GM21423 (cell line): ENCODE measurements at regions not wholly inside any gene's neighbourhood (a gene's known extent, or its start where the extent isn't known, plus 50 kb on each side); places are given as distances from the start of the nearest gene placed in this dataset.

ENCODE experiments used
- ATAC-seq: cut with Tn5 transposase; IDR thresholded peaks from one replicate; pipeline ENCODE4 v1.9.1; 2021; ENCODE audit warnings: mild to moderate bottlenecking, moderate library complexity; ENCODE audit not compliant: unreplicated experiment

DNA sequence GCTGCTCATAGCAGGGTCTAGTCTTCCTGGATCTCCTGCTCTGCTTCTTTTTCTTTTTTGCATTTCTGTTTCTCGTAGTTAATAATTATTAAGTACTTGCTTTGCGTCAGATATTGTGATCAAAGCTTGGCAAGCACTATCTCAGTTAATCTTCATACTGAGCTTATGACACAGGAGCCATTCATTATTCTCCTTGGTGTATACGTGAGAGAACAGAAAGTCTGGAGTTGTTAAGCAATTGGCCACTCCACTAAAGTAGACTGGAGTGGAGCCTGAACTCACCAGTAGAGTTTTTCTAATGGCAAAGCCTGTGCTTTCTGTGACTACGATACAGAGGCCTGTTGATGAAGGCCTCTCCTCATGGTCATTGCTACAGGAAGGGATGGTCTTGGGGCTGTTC, 285.9 kb downstream of the RFC3 start:
- ATAC-seq: no peak

- ATAC-seq: no peak
These were observed 286.9 kb downstream of the RFC3 start for GRCh38 chr13:34104853-34105252.

DNA sequence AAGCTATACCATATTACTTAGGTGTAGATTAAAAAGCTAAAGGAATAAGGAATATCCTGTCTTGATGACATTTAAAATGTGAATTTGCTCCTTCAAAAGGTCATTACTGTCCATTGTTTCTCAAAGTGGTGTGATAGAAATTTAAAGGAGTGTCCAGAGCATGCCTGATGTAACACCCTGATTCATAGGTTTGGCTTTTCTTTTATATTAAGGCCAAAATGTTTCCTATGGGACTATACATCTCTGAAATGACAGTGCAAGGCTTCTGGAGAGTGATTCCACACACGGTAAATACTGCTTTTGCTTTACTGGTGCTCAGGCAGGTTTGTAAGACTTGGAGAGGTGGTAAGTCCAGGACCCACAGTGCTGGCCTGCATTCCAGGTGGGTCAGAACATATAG, 289.9 kb downstream of the RFC3 start:
- no peak for ATAC-seq

DNA sequence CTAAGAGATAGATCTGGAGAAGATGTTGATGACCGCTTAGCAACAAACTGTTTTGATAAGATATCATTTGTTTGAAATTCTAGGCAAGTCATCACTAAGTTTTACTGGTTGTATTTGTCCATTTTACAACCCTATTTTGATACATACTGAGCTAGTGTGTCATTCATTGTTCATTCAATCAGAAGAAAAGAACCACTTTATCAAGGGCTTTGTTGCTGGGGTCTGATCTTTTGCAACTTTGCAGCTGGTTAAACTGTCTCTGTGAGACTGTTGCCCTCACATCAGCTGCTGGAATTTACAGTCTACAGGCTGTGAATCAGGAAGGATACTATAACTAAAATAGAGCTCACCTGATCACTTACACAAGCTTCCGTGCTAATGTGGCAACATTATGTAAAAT, 290.5 kb downstream of the RFC3 start:
- ATAC-seq: no peak

DNA sequence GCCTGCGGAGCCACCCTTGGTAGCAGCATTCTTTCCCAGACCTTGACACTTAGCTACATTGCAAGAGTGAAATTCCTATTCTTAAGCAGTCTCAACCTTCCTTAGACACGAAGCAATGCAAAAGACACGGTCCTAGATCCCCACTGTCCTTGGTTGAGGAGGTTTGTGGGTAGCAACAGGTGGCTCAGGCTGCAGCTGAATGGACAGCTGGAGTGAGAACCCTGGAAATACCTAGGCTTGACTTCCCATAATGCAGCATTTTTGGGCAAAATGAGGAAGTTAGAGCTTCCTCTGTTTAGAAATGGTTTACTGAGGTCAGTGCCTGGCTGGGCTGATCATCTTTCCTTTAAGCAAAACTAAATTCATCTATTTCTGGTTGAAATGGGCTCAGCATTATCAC, 296.6 kb downstream of the RFC3 start:
- ATAC-seq: no peak

DNA sequence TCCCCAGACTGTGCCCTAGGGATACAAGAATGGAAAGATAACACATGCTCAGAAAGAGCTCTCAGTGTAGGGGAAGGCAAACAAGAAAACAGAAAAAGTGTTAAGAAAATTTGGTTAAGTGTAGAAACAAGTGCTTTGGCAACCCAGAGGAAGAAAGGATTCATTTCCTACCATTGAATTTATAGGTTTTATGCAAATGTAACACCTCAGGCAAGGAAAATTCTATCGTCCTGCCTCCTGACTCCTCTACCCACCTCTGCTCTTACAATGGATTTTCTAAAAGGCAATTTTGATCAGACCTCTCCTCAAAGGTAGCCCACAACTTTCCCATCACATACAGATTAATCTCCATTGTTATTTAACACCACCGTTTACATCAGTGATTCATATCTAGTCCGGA, 298.7 kb downstream of the RFC3 start:
- ATAC-seq: no peak

GRCh38 chr13:34124666-34125306, 306.8 kb downstream of the RFC3 start:
- ATAC-seq: no peak

- ATAC-seq: no peak
These were observed 309.6 kb downstream of the RFC3 start for GRCh38 chr13:34127523-34127922.

DNA sequence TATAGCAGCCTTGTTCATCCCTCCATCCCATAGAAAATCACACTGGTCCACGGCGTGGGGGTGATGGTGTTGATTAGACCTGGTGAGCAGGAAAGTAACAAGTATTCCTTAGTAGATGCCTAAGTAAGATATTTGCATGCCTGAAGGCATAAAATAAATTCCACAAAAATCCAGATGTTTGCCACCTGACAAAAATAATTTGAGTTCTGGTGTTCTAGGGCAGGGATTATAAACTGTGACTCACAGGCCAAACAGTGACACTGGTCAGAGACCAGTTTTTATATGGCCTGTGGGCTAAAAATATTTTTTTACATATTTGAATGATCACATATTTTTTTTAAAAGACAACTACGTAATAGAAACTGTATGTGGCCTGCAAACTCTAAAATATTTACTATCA, 310.7 kb downstream of the RFC3 start:
- ATAC-seq: no peak

- ATAC-seq: no peak
These were observed 311.5 kb downstream of the RFC3 start for GRCh38 chr13:34129436-34129835.

GRCh38 chr13:34137200-34137599, 319.3 kb downstream of the RFC3 start:
- no peak for ATAC-seq

- ATAC-seq: no peak
These were observed 321.8 kb downstream of the RFC3 start for GRCh38 chr13:34139660-34140227.

DNA sequence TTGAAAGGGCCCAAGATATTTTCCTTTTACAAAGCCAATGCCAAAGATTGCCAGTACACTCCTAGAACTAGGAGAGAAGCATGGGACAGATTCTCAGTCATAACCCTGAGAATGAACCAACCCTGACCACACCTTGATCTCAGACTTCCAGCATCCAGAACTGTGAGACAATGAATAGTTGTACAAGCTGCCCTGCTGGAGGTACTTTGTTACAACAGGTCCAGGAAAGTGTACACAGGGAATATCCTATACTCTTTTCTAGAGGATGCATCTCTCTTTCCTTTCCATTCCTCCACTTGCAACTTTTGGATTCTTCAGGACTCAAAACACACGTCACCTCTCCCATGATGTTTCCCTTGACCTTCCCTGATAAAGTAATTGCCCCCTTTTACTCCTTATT, 325.7 kb downstream of the RFC3 start:
- ATAC-seq: no peak

- no peak for ATAC-seq
These were observed 326.2 kb downstream of the RFC3 start for GRCh38 chr13:34144142-34144541.

GRCh38 chr13:34145061-34145460, 327.1 kb downstream of the RFC3 start:
- ATAC-seq: no peak

DNA sequence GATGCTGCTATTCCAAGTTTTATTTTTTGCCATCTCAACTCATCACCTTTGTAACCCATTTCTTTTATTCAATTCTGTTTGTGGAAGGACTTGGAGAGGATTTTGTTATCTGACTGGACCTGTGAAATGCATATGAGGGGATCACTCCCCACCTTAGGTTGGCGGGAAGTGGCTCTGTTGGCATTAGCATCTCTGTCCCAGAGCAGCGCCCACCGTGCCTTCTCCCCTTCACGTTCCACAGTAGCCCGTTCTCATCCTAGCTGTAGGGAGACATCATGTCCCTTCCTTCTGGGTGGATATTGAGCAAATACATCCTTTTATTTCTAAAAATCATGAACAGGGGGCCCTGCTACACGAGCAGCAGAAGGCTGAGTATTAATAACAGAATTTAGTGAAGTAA, 330.4 kb downstream of the RFC3 start:
- ATAC-seq: no peak

- ATAC-seq: no peak
These were observed 333.9 kb downstream of the RFC3 start for GRCh38 chr13:34151885-34152284.

DNA sequence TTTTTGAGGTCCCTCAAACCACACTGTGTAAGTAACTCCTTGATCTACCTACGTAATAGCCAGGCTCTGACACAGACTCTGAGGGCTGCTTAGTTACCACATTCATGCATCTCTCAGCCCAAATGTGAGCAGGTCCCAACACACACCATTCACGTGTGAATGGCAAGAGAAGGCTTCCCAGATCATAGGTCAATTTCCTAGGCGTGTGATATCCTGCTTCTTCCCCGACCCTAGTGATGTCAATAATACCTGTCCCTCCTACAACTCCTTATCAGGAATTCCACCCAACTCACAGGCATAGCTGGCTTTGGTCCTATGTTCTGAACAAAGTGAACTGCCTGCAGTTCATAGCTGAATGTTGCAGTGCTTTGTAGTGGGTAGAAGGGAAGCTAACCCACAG, 334.5 kb downstream of the RFC3 start:
- no peak for ATAC-seq

DNA sequence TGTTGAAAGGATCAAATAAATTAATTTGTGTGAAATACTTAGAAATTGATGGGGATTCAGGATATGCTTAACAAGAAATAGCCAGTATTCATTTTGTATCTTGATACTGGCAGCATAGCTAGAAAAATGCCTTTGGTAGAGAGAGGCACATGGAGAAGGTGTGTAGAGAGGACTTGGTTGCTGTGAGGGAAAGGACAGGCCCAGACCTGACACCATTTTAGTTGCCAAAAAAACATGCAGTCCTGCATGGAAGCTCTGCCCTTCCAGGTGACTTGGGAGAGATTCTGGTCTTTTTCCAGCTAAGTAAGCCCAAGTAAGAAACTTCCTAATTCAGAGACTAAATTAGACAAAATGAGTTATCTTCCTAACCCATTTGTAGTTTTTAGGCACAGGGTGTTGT, 335.0 kb downstream of the RFC3 start:
- no peak for ATAC-seq

DNA sequence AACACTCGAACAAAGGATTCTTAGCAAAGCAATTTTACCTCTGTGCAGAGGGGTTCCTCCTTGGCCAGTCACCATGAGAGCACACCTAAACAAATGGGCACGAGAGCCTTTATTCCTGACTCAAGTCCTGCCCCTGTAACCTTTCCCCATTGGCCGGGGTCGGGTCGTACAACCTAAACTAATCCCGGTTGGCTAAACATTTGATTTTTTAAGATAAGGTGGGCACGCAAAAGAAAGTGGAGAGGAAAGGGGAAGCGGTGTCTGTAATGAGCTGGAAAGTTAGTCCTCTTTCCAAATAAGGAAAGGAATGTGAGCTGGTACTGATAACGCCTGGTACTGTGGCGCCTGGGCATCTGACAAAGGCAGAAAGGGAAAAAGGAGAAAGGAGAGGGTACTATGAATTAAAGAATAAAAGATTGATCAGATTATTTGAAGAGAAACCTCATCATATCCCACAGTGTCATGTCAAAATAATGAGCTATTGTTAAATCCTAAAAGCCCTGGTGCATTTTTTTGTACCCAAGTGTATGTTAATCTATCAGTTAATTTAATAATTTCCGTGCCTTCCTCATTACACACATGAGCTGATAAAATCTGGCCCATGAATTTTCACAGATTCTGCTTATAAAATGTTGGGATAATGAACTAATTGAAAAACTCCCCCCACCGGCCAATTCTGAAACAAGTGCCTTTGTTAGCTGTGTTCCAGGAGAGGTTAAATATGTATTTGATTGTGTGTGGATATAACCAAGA, 335.7 kb downstream of the RFC3 start:
- no peak for ATAC-seq

DNA sequence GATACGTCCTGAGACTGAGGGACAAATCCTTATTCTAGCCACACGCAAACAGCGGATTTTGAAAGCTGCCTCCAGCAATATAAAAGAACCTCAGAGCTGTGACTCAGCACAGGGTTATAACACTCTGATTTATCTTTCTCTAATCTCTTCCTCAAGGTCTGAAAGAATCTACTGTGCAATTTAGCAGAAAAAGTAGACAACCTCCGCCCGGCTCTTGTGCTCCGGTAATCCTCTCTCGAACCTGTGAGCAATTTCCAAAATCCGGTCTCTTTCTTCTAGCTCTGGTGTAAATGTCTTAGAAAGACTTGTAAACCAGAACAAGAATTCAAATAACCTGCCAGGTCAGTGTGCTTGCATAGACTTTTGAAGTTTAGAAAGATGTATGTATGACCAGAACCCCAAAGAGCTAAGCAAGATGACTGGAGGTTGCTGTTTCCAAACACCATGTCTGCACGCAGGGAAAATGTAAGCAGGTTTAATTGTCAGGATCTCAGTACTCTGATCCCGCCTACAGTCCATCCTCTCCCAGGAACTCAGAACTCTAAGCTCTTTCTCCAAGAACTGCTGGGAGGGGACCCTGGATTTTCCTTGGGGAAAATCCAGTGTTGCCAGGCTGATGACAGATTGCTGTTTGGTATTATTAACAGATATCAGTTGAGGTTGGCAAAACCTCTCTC, 338.1 kb downstream of the RFC3 start:
- ATAC-seq: no peak

GRCh38 chr13:34156841-34157365, 339.0 kb downstream of the RFC3 start:
- ATAC-seq: peak; percentile 100
